Chondrocyte (in vitro differentiated cells): ENCODE measurements at regions not wholly inside any gene's neighbourhood (a gene's known extent, or its start where the extent isn't known, plus 50 kb on each side); places are given as distances from the start of the nearest gene placed in this dataset.
A peak's percentile ranks its signal among the peaks of the same experiment; 100 is the strongest.

ENCODE experiments used
- DNase-seq: peaks from one replicate; pipeline ENCODE4 v3.0.0; 2021; ENCODE audit warnings: mixed read lengths, low spot score
- H3K27ac Mint-ChIP-seq: one replicate; pipeline ENCODE4 v1.8.0; 2021; ENCODE audit warnings: mild to moderate bottlenecking, moderate library complexity, mixed read lengths; ENCODE audit not compliant: unreplicated experiment
- H3K27me3 Mint-ChIP-seq: 2 replicates; pipeline ENCODE4 v1.8.0; 2021; ENCODE audit warnings: low read depth, mixed read lengths
- H3K36me3 Mint-ChIP-seq: 2 replicates; pipeline ENCODE4 v1.8.0; 2021; ENCODE audit warnings: low read depth, mixed read lengths
- H3K4me1 Mint-ChIP-seq: 2 replicates; pipeline ENCODE4 v1.8.0; 2021; ENCODE audit warnings: low read depth, mild to moderate bottlenecking, mixed read lengths
- H3K4me3 Mint-ChIP-seq: one replicate; pipeline ENCODE4 v1.8.0; 2021; ENCODE audit warnings: mild to moderate bottlenecking, moderate library complexity, mixed read lengths; ENCODE audit not compliant: unreplicated experiment
- H3K9me3 Mint-ChIP-seq: 2 replicates; pipeline ENCODE4 v1.8.0; 2021; ENCODE audit warnings: low read depth, mixed read lengths
- TF ChIP-seq, protein P1 (sequence below): fragments of 200-600 bp; sonication (generic); IDR thresholded peaks from 2 replicates; pipeline ENCODE4 v1.5.0; 2021; ENCODE audit warnings: antibody characterized with exemption, mild to moderate bottlenecking, moderate library complexity

DNA sequence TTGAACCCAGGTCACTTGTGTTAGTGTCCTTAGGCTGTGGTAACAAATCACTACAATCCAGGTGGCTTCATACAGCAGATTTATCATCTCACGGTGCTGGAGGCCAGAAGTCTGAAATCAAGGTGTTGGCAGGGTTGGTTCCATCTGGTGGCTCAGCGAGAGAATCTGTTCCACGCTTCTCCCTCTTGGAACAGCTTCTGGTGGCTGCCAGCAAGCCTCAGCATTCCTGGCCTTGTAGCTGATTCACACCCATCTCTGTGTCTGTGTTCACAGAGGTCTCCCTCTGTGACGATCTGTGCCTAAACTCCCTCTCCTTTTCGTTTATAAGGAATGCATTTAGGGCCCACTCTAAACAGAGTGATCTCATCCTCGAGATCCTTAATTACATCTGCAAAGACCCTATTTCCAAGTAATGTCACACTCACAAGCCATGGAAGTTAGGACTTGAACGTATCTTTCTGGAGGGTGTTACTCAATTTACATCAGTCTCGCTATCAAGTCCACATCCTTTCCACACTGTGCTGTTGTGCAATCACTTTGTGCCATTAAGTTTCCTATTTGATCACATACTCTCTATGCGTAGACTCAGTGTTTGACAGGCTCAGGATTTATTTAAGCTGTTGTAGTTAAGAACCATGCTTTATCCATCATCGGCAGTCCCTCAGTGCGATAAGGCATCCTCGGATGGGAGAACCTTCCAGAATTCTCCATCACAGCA, 164.4 kb downstream of the SOCS6 start:
- TF ChIP-seq, protein P1, sequence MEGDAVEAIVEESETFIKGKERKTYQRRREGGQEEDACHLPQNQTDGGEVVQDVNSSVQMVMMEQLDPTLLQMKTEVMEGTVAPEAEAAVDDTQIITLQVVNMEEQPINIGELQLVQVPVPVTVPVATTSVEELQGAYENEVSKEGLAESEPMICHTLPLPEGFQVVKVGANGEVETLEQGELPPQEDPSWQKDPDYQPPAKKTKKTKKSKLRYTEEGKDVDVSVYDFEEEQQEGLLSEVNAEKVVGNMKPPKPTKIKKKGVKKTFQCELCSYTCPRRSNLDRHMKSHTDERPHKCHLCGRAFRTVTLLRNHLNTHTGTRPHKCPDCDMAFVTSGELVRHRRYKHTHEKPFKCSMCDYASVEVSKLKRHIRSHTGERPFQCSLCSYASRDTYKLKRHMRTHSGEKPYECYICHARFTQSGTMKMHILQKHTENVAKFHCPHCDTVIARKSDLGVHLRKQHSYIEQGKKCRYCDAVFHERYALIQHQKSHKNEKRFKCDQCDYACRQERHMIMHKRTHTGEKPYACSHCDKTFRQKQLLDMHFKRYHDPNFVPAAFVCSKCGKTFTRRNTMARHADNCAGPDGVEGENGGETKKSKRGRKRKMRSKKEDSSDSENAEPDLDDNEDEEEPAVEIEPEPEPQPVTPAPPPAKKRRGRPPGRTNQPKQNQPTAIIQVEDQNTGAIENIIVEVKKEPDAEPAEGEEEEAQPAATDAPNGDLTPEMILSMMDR, result peak; percentile 7
- no peaks in the 10 kb centered on the region for H3K36me3 Mint-ChIP-seq
- no peak overlapping the region for H3K27ac Mint-ChIP-seq
- no peak overlapping the region for H3K4me3 Mint-ChIP-seq
- H3K27me3 Mint-ChIP-seq, result peaks cover 2% of the 10 kb centered on the region
- H3K4me1 Mint-ChIP-seq, result no peaks in the 10 kb centered on the region
- no peak for DNase-seq
- H3K9me3 Mint-ChIP-seq, result no peaks in the 10 kb centered on the region

GRCh38 chr18:70452501-70452900, 163.7 kb downstream of the SOCS6 start:
- no peaks in the 10 kb centered on the region for H3K36me3 Mint-ChIP-seq
- TF ChIP-seq, protein P1, result no peak

GRCh38 chr18:70450426-70451253, 161.8 kb downstream of the SOCS6 start:
- no peaks in the 10 kb centered on the region for H3K9me3 Mint-ChIP-seq
- H3K27me3 Mint-ChIP-seq, result peaks cover 4% of the 10 kb centered on the region
- no peak for DNase-seq
- TF ChIP-seq, protein P1, result peak; percentile 84
- H3K36me3 Mint-ChIP-seq, result no peaks in the 10 kb centered on the region
- no peak overlapping the region for H3K4me3 Mint-ChIP-seq
- no peaks in the 10 kb centered on the region for H3K4me1 Mint-ChIP-seq
- H3K27ac Mint-ChIP-seq, result no peak overlapping the region

More at GRCh38 chr18:70452501-70452900, 163.7 kb downstream of the SOCS6 start:
- DNase-seq, result no peak
- H3K27ac Mint-ChIP-seq, result peak overlapping the region; percentile 65
- H3K9me3 Mint-ChIP-seq, result no peaks in the 10 kb centered on the region
- H3K4me1 Mint-ChIP-seq, result no peaks in the 10 kb centered on the region
- peaks cover 2% of the 10 kb centered on the region for H3K27me3 Mint-ChIP-seq
- H3K4me3 Mint-ChIP-seq, result no peak overlapping the region

DNA sequence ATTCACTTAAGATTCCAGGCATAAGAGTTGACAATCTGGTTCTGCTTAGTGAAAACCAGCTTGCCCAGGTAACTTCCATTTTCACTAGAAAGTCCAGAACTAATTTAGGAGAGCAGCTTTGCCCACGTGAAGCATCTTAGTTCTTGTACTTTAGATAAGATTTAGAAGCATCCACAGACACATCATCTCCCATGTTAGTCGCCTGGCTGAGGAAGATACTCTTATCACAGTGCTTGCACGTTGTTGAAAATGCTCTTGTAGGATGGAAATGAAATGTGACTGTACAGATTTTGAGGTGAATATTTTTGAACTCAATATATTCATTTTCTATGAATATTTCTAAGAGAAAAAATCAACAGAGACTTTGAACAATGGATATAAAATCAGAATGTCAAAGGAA, 159.7 kb downstream of the SOCS6 start:
- no peak overlapping the region for H3K4me3 Mint-ChIP-seq
- peaks cover 4% of the 10 kb centered on the region for H3K27me3 Mint-ChIP-seq
- H3K9me3 Mint-ChIP-seq, result peaks cover 8% of the 10 kb centered on the region
- TF ChIP-seq, protein P1, result no peak
- H3K27ac Mint-ChIP-seq, result no peak overlapping the region
- H3K36me3 Mint-ChIP-seq, result peaks cover 2% of the 10 kb centered on the region
- DNase-seq, result no peak
- H3K4me1 Mint-ChIP-seq, result peaks cover under 1% of the 10 kb centered on the region

GRCh38 chr18:70446063-70446462, 157.2 kb downstream of the SOCS6 start:
- Mint-ChIP-seq H3K9me3 (peaks cover 24% of the 10 kb centered on the region), H3K36me3 (peaks cover 7% of the 10 kb centered on the region), H3K4me3 (no peak overlapping the region)

More at GRCh38 chr18:70446063-70446462, 157.2 kb downstream of the SOCS6 start:
- peaks cover 7% of the 10 kb centered on the region for H3K4me1 Mint-ChIP-seq
- TF ChIP-seq, protein P1, result no peak
- DNase-seq, result no peak
- H3K27me3 Mint-ChIP-seq, result peaks cover 2% of the 10 kb centered on the region
- no peak overlapping the region for H3K27ac Mint-ChIP-seq
